Neural cell (in vitro differentiated cells): ENCODE measurements at regions not wholly inside any gene's neighbourhood (a gene's known extent, or its start where the extent isn't known, plus 50 kb on each side); places are given as distances from the start of the nearest gene placed in this dataset.

Experiments used
- H2AFZ ChIP-seq: fragments of 200-600, 300-800 bp; sonication (generic), shearing (Covaris generic); 2 replicates; pipeline ENCODE4 v1.6.0; 2014; ENCODE audit warnings: low read depth, mild to moderate bottlenecking, antibody characterized with exemption, low read length, moderate library complexity
- H3F3A ChIP-seq: fragments of 200-600 bp; shearing (Covaris generic); 2 replicates; pipeline ENCODE4 v1.6.1; 2016; ENCODE audit warnings: mild to moderate bottlenecking, moderate library complexity, mixed read lengths, antibody characterized with exemption, low read length; ENCODE audit not compliant: insufficient read depth, poor library complexity, severe bottlenecking
- H3K27ac ChIP-seq: fragments of 200-600, 300-800 bp; sonication (generic), shearing (Covaris generic); 2 replicates; pipeline ENCODE4 v1.5.1; 2014; ENCODE audit warnings: mild to moderate bottlenecking, low read length, moderate library complexity
- H3K27me3 ChIP-seq: fragments of 300-800, 200-600 bp; sonication (generic), shearing (Covaris generic); 2 replicates; pipeline ENCODE4 v1.6.0; 2014; ENCODE audit warnings: mild to moderate bottlenecking, low read depth, low read length, moderate library complexity; ENCODE audit not compliant: insufficient read depth
- H3K36me3 ChIP-seq: fragments of 300-800, 200-600 bp; sonication (generic), shearing (Covaris generic); 2 replicates; pipeline ENCODE4 v1.5.1; 2014; ENCODE audit warnings: mild to moderate bottlenecking, antibody characterized with exemption, low read length, moderate library complexity; ENCODE audit not compliant: insufficient read depth
- H3K4me2 ChIP-seq: fragments of 300-800, 200-600 bp; sonication (generic), shearing (Covaris generic); 2 replicates; pipeline ENCODE4 v1.6.0; 2014; ENCODE audit warnings: mild to moderate bottlenecking, low read length
- H3K4me3 ChIP-seq: fragments of 300-800, 200-600 bp; sonication (generic), shearing (Covaris generic); 2 replicates; pipeline ENCODE4 v1.5.1; 2014; ENCODE audit warnings: mild to moderate bottlenecking, low read length, moderate library complexity
- H3K79me2 ChIP-seq: fragments of 200-600 bp; shearing (Covaris generic); replicated peaks from 2 replicates; pipeline ENCODE4 v1.6.0; 2014; ENCODE audit warnings: mild to moderate bottlenecking, low read length, moderate library complexity; ENCODE audit not compliant: insufficient read depth
- H3K9ac ChIP-seq: fragments of 300-800, 200-600 bp; sonication (generic), shearing (Covaris generic); 2 replicates; pipeline ENCODE4 v1.6.1; 2016; ENCODE audit warnings: mild to moderate bottlenecking, low read length, mixed read lengths
- H3K9me2 ChIP-seq: fragments of 200-600 bp; shearing (Covaris generic); 2 replicates; pipeline ENCODE4 v1.6.1; 2016; ENCODE audit warnings: mild to moderate bottlenecking, low read length, mixed read lengths; ENCODE audit not compliant: insufficient read depth
- H3K9me3 ChIP-seq: fragments of 200-600, 300-800 bp; sonication (generic), shearing (Covaris generic); 2 replicates; pipeline ENCODE4 v1.6.1; 2016; ENCODE audit warnings: mild to moderate bottlenecking, mixed run types, low read length, moderate library complexity, mixed read lengths
- H4K20me1 ChIP-seq: fragments of 200-600 bp; shearing (Covaris generic); 2 replicates; pipeline ENCODE4 v1.6.1; 2016; ENCODE audit warnings: mild to moderate bottlenecking, mixed run types; ENCODE audit not compliant: insufficient read depth
- CTCF ChIP-seq: fragments of 450-650 bp; IDR thresholded peaks from 2 replicates; pipeline ENCODE4 v1.5.1; 2014; ENCODE audit warnings: antibody characterized with exemption, mild to moderate bottlenecking, moderate library complexity; ENCODE audit not compliant: poor library complexity, severe bottlenecking
- EP300 ChIP-seq: fragments of 450-650 bp; conservative IDR thresholded peaks from 2 replicates; pipeline ENCODE4 v1.6.1; 2014; ENCODE audit warnings: antibody characterized with exemption, mild to moderate bottlenecking, moderate library complexity; ENCODE audit not compliant: poor library complexity, severe bottlenecking
- EZH2 ChIP-seq: fragments of 200-600, 300-800 bp; shearing (Covaris generic), sonication (generic); IDR thresholded peaks from 2 replicates; pipeline ENCODE4 v1.6.1; 2014; ENCODE audit warnings: antibody characterized with exemption, low read length, borderline replicate concordance, mild to moderate bottlenecking; ENCODE audit not compliant: insufficient read depth, poor library complexity, severe bottlenecking
- MXI1 ChIP-seq: fragments of 450-650 bp; conservative IDR thresholded peaks from 2 replicates; pipeline ENCODE4 v1.6.1; 2014; ENCODE audit warnings: antibody characterized with exemption, mild to moderate bottlenecking; ENCODE audit not compliant: poor library complexity, severe bottlenecking
- POLR2AphosphoS5 ChIP-seq: IDR thresholded peaks from 2 replicates; pipeline ENCODE4 v1.6.1; 2012
- RAD21 ChIP-seq: fragments of 450-650 bp; conservative IDR thresholded peaks from 2 replicates; pipeline ENCODE4 v1.6.1; 2014; ENCODE audit warnings: antibody characterized with exemption, mild to moderate bottlenecking, moderate library complexity
- REST ChIP-seq: IDR thresholded peaks from 2 replicates; pipeline ENCODE4 v1.6.1; 2012; ENCODE audit warnings: borderline replicate concordance
- SMC3 ChIP-seq: fragments of 450-650 bp; conservative IDR thresholded peaks from 2 replicates; pipeline ENCODE4 v1.6.1; 2014; ENCODE audit warnings: antibody characterized with exemption, mild to moderate bottlenecking, moderate library complexity; ENCODE audit not compliant: poor library complexity
- TAF1 ChIP-seq: IDR thresholded peaks from 2 replicates; pipeline ENCODE4 v1.6.1; 2012; ENCODE audit warnings: low read depth

- no peaks in the 10 kb centered on the region for H3F3A ChIP-seq
- no peak overlapping the region for H3K4me3 ChIP-seq
- no peak overlapping the region for H3K27ac ChIP-seq
- H3K27me3 ChIP-seq = no peaks in the 10 kb centered on the region
- no peaks in the 10 kb centered on the region for H3K36me3 ChIP-seq
- H2AFZ ChIP-seq = no peak overlapping the region
- TF ChIP-seq POLR2AphosphoS5 = no peak
- TF ChIP-seq REST = no peak
- TF ChIP-seq TAF1 = no peak
- no peak for TF ChIP-seq MXI1
- no peak for TF ChIP-seq RAD21
- no peak for TF ChIP-seq EZH2
- TF ChIP-seq CTCF = no peak
- TF ChIP-seq EP300 = no peak
- H3K4me2 ChIP-seq = no peak overlapping the region
- H3K9me2 ChIP-seq = no peaks in the 10 kb centered on the region
- H3K9me3 ChIP-seq = no peaks in the 10 kb centered on the region
- no peaks in the 10 kb centered on the region for H3K79me2 ChIP-seq
- no peak overlapping the region for H3K9ac ChIP-seq
- no peaks in the 10 kb centered on the region for H4K20me1 ChIP-seq
These were observed 432.3 kb downstream of the PID1 start for GRCh38 chr2:228838819-228839218.

- no peak overlapping the region for H3K4me2 ChIP-seq
- H3K9me3 ChIP-seq = no peaks in the 10 kb centered on the region
- no peaks in the 10 kb centered on the region for H3K27me3 ChIP-seq
- H3K79me2 ChIP-seq = no peaks in the 10 kb centered on the region
- no peaks in the 10 kb centered on the region for H3K9me2 ChIP-seq
- no peak overlapping the region for H3K4me3 ChIP-seq
- no peak overlapping the region for H3K27ac ChIP-seq
- no peaks in the 10 kb centered on the region for H3F3A ChIP-seq
- H3K9ac ChIP-seq = no peak overlapping the region
- H4K20me1 ChIP-seq = no peaks in the 10 kb centered on the region
- no peaks in the 10 kb centered on the region for H3K36me3 ChIP-seq
- no peak overlapping the region for H2AFZ ChIP-seq
- no peak for TF ChIP-seq POLR2AphosphoS5
These were observed 442.7 kb downstream of the PID1 start for GRCh38 chr2:228828397-228828796.

- no peaks in the 10 kb centered on the region for H3F3A ChIP-seq
- no peak overlapping the region for H2AFZ ChIP-seq
- no peaks in the 10 kb centered on the region for H3K9me3 ChIP-seq
- no peak overlapping the region for H3K4me2 ChIP-seq
- TF ChIP-seq MXI1 (no peak), EZH2 (no peak), EP300 (no peak), TAF1 (no peak), CTCF (no peak), RAD21 (no peak), REST (no peak), POLR2AphosphoS5 (no peak), SMC3 (no peak)
- H3K36me3 ChIP-seq = no peaks in the 10 kb centered on the region
- H3K27ac ChIP-seq = no peak overlapping the region
- no peaks in the 10 kb centered on the region for H3K79me2 ChIP-seq
- no peaks in the 10 kb centered on the region for H3K27me3 ChIP-seq
- no peaks in the 10 kb centered on the region for H4K20me1 ChIP-seq
- H3K9ac ChIP-seq = no peak overlapping the region
- H3K9me2 ChIP-seq = no peaks in the 10 kb centered on the region
- H3K4me3 ChIP-seq = no peak overlapping the region
These were observed 443.9 kb downstream of the PID1 start for GRCh38 chr2:228827056-228827700.
